Adipose tissue (tissue), 3 donors: ENCODE measurements at regions not wholly inside any gene's neighbourhood (a gene's known extent, or its start where the extent isn't known, plus 50 kb on each side); places are given as distances from the start of the nearest gene placed in this dataset.

Experiments
- H3K27ac ChIP-seq: one replicate; pipeline ENCODE4 v1.5.1; 2013; ENCODE audit warnings: low read depth, low read length
- WGBS, 3 donors: extraction: QIAGEN DNeasy Blood & Tissue Kit; methylation state at CpG; one replicate each; pipeline ENCODE4 v1.1.7; 2013; 5-methylcytosine and 5-hydroxymethylcytosine counted together
- donor health status: healthy with polysubstance abuse.
- donor health status: Bipolar disorder and iron deficiency.
- donor health status: healthy.

DNA sequence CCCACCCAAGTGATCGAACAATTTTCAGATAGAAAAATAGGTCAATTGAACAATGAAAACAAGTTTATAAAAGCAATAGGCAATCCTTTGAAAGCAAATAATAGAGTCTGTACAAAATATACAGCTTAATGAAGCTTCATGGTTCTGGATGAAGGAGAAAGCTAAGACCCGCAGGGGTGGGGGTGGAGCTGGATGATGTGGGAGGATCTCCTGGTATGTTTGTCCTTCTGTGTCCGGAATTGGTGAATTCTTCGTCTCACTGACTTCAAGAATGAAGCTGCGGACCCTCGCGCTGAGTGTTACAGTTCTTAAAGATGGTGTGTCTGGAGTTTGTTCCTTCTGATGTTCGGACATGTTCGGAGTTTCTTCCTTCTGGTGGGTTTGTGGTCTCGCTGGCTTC is 149.9 kb downstream of the NXNL2 start:
- WGBS, 3 donors = 82 to 86% (median 84%) methylated on average over 8 to 10 of the region's 10 CpGs
- H3K27ac ChIP-seq = no peak overlapping the region

DNA sequence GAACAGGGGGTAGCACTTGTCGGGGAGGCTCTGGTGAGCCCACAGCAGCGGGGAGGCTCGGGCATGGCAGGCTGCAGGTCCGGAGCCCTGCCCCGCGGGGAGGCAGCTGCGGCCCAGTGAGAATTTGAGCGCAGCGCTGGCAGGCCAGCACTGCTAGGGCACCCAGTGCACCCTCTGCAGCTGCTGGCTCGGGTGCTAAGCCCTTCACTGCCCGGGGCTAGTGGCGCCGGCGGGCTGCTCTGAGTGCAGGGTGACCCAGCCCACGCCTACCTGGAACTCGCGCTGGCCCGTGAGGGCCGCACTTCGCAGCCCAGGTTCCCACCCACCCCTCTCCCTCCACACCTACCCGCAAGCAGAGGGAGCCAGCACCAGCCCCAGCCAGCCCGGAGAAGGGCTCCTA is 151.0 kb downstream of the NXNL2 start:
- WGBS, 3 donors = 90 to 94% (median 92%) methylated on average over 20 to 22 of the region's 22 CpGs
- H3K27ac ChIP-seq = no peak overlapping the region

DNA sequence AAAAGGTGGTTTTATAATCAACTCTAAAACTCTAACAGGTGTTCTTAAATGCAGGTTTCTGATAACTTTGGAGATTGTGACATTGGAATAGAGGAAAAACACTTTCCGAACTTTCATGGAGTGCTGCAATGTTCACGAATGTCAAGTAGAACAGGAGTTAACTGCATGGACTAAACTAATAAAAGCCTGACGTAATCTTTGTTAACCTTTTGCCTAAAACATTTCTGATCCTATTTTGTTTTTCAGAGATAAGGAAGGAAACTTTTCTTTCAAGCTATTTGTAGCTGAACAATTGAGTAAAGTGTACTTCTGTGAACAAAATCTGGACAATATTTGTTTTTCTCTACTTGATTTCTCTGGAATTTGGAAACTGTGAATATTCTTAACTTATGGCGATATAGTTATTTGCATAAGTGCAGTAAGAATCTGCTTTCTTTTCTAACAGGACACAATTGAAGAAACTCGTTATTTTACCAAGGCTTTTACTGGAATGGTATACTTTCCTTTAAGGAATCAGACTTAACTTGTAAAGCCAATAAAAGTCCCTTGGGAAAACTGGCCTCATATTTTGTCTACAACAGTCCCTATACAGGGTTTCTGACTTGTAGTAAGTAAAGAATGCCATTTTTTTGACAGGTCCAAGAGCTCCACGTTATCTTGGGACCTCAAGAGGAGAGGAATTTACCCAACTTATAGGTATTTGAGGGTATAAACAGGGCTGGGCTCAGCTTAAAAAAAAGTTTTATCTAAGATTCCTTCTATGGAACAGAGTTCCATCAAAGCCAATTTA is 154.7 kb downstream of the NXNL2 start:
- WGBS, 3 donors = 63 to 72% (median 64%) methylated on average over 6 of the region's 6 CpGs

DNA sequence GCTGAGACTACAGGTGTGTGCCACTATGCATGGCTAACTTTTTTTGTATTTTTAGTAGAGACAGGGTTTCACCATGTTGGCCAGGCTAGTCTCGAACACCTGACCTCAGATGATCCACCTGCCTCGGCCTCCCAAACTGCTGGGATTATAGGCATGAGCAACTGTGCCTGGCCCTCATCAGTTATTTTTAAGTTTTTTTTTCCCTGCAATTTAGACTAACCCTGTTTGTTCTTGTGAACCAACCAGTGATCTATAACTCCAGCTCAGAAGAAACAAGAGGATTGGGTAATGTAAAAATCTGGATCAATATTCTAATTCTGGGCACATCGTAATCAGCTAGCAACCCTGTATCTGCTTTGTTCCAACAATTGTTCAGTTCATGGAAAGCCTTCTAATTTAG is 155.7 kb downstream of the NXNL2 start:
- H3K27ac ChIP-seq = no peak overlapping the region

More for the DNA sequence above, 154.7 kb downstream of the NXNL2 start:
- no peak overlapping the region for H3K27ac ChIP-seq

DNA sequence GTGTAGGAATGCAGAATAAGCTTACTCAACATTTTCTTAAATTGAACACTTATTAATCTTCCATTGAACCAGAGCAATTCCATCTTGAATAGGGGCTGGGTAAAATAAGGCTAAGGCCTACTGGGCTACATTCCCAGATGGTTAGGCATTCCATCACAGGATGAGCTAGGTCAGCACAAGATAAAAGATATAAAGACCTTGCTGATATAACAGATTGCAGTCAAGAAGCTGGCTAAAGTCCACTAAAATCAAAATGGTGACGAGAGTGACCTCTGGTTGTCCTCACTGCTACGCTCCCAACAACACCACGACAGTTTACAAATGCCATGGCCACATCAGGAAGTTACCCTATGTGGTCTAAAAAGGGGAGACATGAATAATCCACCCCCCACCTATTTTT is 156.1 kb downstream of the NXNL2 start:
- WGBS, 3 donors = 82 to 89% (median 88%) methylated on average over 3 of the region's 3 CpGs
- H3K27ac ChIP-seq = no peak overlapping the region

More for the DNA sequence above, 155.7 kb downstream of the NXNL2 start:
- WGBS, 3 donors = 76 to 96% (median 94%) methylated on average over 3 of the region's 3 CpGs

DNA sequence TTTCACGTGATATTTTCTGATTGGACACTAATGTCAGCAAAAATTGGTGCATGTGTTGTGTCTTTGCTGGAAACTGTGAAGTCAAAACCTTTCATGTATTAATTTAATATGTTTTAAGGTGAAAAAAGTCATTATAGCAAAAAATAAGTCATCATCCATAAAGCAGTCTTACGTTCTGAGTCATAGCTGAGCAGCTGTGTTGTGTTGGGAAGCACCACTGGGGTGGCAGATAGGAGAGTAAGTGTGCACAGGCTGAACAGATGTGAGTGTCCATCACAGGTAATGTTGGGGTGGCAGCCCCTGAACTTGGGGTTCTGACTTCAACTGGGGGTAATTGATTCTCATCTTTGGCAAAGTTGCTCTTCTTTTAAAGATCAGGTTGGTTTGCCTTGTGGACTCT is 156.8 kb downstream of the NXNL2 start:
- WGBS, 3 donors = 77 to 92% (median 91%) methylated on average over 2 of the region's 2 CpGs
- no peak overlapping the region for H3K27ac ChIP-seq

DNA sequence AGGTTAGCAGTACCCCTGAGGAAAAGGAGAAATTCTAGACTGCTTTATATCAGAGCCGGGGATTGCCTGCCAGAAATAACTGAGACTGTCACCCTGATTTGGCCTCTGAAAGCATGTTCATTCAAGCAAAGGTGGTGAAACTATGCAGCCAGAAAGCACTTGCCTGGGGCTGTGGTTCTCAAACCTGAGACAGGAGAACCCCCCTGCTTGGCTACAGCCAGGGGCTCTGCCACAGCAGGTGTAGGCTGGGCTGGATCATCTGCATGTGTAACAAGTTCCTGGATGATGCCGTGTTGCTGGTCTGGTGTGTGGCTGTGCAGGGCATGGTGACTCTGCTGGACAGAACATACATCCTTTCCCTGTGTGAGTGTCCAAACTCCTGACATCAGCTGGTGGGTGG is 157.8 kb downstream of the NXNL2 start:
- 79 to 90% (median 88%) methylated on average over 2 of the region's 2 CpGs for WGBS, 3 donors

DNA sequence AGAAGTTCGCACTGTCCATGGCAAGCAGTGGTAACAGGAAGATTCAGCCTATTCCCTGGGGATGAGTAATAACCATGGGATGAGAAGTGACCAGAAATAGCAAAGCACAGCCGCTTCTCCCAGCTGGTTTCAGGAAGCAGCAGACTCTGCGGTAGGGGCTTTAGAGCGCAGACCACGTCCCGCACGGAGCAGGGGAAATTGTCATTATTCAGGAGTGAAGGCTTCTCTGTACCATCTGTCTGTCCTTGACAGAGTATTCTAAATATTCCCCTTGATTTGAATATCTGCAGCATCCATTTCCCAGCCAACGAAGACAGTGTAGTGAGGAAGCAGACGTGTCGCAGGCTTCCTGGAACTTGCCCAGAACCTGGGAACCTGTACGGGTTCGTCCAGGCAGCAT is 159.6 kb downstream of the NXNL2 start:
- no peak overlapping the region for H3K27ac ChIP-seq
- 56 to 76% (median 69%) methylated on average over 12 of the region's 12 CpGs for WGBS, 3 donors

More for the DNA sequence above, 157.8 kb downstream of the NXNL2 start:
- H3K27ac ChIP-seq = no peak overlapping the region

DNA sequence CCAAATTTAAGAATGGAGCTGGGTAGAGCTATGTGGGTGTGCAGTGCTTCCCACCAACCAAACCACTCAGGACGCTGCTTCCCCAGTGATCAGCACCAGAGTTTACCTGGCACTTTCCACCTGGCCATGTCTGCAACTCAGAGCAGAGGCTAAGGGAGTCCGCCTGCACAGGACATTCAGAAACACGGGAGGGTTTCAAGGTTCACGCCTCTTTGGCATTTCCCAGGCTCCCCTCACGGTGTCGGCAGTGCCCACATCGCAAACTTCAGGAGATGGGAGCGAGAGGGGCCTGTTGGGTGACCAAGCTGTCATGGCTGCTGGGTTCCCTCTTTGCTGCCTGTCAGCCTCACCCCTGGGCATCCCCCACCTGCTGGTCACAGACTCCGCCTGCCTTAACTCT is 161.5 kb downstream of the NXNL2 start:
- no peak overlapping the region for H3K27ac ChIP-seq
- 77 to 94% (median 93%) methylated on average over 9 of the region's 9 CpGs for WGBS, 3 donors

DNA sequence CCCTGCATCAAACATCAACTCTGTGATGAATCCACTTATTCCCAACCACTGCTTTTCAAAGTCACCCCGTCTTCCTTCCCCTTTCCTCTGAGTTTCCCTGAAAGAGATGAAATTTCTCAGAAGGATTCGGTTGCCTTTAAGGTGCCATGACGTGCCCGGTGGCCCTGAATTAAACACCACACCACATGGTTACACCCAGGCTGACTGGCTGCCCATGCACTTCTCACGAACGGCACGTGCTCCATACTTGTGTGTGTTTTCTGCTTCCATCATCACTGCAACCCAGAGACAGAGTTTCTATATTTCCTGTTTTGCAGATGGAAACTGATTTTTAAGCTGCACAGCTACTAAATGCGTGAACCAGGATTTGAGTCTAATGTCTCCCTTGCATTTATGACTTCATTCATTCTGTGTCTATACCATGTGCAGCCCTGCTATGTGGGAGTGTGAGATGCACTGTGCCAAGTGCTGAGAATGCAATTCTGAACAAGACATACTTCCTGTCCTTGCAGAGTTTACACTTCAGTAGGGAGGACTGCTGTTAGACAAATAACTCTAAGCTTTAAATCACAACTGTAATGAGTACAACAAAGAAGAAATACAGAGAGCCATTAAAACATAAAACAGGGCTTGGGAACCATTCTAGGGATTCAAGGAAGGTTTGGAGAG is 162.9 kb downstream of the NXNL2 start:
- 57 to 74% (median 73%) methylated on average over 8 of the region's 8 CpGs for WGBS, 3 donors
- H3K27ac ChIP-seq = no peak overlapping the region

DNA sequence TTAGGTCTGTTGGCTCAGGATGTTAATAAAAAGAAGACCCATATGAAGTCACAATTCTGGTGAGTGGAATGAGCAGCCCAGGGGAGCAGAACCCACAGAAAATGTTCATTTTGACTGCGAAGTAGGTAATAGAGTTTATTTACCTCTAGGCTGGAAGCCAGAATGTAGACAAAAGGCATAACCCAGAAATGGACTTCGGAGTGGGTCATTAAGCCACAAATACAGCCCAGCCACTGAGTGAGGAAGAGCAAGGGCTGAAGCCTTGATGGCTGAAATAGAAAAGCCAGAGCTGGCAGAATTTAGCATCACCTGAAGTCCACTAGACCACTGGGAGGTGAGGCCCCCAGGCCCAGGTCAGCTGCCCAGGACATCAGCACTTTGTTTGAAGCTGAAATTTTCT is 168.0 kb downstream of the NXNL2 start:
- no peak overlapping the region for H3K27ac ChIP-seq
- WGBS, 3 donors = 85 to 93% (median 86%) methylated on average over 2 of the region's 2 CpGs

DNA sequence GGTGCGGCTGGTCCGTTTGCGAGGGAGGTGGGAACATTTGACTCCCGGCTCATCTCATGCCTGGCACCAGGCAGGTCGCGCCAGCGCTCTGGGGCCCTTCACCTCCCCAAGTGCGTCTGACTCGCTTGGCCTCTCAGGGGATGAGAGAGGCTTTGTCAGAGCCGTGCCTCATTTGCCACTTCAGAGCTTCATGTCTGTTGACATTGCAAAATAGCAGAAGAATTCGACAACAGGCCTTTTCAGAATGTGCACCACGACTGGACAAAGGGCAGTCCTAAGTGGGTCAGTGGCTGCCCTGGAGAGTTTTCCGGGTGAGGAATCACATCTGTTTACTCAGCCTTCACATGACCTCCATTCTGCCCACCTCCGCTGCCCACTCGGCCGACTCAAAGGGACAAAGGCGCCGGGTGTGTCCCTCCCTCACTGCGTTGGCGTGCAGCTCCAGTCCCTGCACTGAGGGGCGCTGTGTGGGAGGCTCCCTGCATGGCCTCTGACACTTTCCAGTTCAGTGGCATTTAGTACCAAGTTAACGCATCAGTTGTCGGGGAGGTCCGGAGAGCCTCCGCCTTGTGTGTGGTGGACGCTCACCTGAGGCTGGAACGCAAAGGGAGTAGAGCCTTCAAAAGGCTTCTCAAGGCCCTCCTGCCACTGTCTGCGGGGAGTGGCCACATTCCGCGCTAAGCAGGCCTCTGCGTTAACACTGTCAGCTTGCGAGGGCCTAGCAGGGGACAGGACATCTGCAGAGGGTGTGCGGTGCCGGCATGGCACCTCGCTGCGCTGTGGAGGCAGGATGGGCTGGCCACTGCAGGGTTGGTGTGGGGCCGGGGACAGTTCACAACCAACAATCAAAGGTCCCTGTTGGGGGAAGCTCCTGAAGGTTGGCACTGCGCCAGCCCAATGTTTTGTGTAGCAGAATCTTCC is 171.5 kb downstream of the NXNL2 start:
- WGBS, 3 donors = 79 to 92% (median 88%) methylated on average over 38 of the region's 38 CpGs
- H3K27ac ChIP-seq = no peak overlapping the region

DNA sequence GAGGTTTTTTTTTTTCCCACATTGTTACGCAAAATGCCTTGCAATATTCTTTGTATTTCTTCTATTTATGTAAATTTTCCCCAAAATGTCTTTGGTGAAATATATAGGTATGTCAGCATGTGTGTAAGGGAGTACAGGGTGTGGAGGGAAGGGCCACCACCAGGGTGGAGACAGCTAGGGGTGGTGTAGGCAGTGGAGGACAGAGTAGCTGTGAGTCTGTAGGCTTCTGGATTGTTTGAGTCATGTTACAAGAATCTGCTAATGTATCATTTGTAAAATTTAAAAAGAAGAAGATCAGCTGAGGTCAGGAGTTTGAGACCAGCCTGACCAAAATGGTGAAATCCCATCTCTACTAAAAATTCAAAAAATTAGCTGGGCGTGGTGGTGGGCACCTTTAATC is 175.5 kb downstream of the NXNL2 start:
- WGBS, 3 donors = 72 to 95% (median 86%) methylated on average over 2 of the region's 2 CpGs
- no peak overlapping the region for H3K27ac ChIP-seq

DNA sequence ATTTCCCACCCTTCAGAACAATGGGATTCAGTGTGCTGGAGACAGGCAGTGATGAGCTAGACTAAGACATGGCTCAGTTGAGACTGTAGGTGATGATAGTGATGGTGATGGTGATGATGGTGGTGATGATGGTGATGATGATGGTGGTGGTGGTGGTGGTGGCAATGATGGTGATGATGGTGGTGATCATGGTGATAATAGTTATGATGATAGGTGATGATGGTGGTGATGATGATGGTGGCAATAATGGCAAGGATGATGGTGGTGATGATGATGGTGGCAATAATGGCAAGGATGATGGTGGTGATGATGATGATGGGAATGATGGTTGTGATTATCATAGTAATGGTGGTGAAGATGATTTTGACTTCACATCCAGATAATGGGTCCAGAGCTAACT is 176.7 kb downstream of the NXNL2 start:
- H3K27ac ChIP-seq = no peak overlapping the region

DNA sequence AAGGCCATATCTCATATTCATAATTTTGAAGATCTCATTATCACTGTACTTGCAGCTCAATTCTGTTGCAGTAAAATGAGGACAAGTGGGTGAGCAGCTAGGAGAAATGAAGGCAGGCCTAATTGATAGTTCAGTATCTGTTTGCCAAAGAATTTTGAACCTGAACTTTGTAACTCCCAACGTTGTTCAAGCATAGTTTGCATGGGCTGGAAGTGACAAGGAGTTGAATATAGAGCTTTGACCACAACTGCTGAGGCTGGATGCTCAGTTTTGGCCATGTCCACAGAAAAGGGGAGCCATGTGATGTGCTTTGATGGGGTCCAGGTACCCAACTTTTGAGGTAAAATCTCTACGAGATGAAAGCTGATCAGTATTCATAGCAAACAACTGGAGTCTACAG is 177.5 kb downstream of the NXNL2 start:
- H3K27ac ChIP-seq = no peak overlapping the region
- 73 to 86% (median 83%) methylated on average over 2 of the region's 2 CpGs for whole genome bisulfite sequencing, 3 donors

DNA sequence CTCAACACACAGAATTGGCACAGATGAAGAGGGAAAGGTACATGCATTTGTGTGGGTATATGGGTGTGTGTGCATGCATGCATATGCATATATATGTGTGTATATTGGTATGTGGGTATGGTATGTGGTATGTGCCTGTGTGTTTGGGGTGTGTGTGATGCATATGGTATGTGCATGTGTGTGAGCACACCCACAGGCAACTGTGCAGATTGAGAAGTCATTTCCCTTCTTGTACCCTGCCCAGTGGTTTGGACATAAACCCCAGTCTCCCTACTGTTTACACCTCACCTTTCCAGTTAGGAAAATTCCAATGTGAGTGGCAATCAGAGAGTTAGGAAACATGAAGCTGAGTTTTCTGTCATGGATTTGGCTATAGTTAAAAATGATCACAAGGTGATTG is 178.0 kb downstream of the NXNL2 start:
- no peak overlapping the region for H3K27ac ChIP-seq

DNA sequence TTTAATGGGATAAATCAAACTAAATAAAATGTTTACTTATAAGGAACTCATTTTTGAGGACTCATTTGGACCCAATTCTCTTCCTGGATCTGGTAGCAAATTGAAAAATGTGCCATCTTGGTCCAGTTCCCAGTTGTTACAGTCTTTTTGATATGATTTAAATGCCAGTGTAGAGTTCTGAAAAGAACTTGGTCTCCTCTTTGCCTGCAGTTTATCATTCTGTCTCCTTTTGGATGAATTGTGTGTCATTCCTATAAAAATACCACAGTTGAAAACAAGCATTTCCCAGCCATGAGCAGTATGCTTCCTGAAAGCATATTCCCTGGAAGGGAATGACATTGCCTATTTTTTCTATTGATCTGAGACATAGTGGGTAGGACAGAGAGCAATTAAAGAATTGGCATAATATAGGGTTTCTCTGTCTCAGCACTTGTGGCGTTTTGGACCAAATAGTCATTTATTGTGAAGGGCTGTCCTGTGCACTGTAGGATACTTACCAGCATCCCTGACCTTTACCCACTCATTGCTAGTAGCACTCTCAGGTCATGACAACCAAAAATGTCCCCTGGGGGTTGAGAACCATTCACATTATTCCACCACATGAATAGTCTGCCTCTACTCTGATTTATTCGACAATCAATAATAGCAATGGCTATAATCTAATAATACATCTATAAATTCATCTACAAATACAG is 181.8 kb downstream of the NXNL2 start:
- 78 to 84% (median 81%) methylated on average over 2 of the region's 2 CpGs for WGBS, 3 donors

DNA sequence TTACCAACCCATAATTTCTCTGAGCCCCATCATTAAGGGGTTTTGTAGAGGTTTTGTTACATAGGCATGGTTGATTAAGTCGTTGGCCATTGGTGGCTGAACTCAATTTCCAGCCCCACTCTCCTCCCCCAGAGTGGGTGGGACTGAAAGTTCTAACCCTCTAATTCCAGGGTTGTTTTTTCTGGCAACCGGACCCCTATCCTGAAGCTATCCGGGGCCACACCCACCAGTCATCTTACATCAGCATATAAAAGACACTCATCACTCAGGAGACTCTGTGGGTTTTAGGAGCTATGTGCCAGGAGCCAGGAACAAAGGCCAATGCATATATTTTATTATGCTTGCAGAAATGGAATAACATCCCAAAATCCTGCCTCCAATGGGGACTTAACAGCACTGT is 186.0 kb downstream of the NXNL2 start:
- H3K27ac ChIP-seq = no peak overlapping the region
- whole genome bisulfite sequencing, 3 donors = 64 to 81% (median 76%) methylated on average over 3 of the region's 3 CpGs

More for the DNA sequence above, 181.8 kb downstream of the NXNL2 start:
- no peak overlapping the region for H3K27ac ChIP-seq
